22Rv1 (cell line): ENCODE measurements at regions not wholly inside any gene's neighbourhood (a gene's known extent, or its start where the extent isn't known, plus 50 kb on each side); places are given as distances from the start of the nearest gene placed in this dataset.

ENCODE experiments used
- ZFX ChIP-seq: fragments of 450-650 bp; IDR thresholded peaks from 2 replicates; pipeline ENCODE4 v1.6.1; 2017; ENCODE audit warnings: antibody characterized with exemption, borderline replicate concordance
- TF ChIP-seq, protein P1 (sequence below): fragments of 450-650 bp; IDR thresholded peaks from 2 replicates; pipeline ENCODE4 v1.5.1; 2017; ENCODE audit warnings: mild to moderate bottlenecking

- TF ChIP-seq, protein P1, sequence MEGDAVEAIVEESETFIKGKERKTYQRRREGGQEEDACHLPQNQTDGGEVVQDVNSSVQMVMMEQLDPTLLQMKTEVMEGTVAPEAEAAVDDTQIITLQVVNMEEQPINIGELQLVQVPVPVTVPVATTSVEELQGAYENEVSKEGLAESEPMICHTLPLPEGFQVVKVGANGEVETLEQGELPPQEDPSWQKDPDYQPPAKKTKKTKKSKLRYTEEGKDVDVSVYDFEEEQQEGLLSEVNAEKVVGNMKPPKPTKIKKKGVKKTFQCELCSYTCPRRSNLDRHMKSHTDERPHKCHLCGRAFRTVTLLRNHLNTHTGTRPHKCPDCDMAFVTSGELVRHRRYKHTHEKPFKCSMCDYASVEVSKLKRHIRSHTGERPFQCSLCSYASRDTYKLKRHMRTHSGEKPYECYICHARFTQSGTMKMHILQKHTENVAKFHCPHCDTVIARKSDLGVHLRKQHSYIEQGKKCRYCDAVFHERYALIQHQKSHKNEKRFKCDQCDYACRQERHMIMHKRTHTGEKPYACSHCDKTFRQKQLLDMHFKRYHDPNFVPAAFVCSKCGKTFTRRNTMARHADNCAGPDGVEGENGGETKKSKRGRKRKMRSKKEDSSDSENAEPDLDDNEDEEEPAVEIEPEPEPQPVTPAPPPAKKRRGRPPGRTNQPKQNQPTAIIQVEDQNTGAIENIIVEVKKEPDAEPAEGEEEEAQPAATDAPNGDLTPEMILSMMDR: no peak
- no peak for TF ChIP-seq ZFX
Measured at GRCh38 chr6:27836783-27837624, 75.2 kb downstream of the OR2B2 start.
